Panc1 (cell line): ENCODE measurements at regions not wholly inside any gene's neighbourhood (a gene's known extent, or its start where the extent isn't known, plus 50 kb on each side); places are given as distances from the start of the nearest gene placed in this dataset.

Experiments
- ATAC-seq: fragments of 200-7000 bp; cut with Tn5 transposase; 2 replicates; pipeline ENCODE4 v1.9.1; 2020; ENCODE audit warnings: mild to moderate bottlenecking, moderate library complexity
- BruUV-seq: library from RNA; stranded (reverse); fragments of 400-500 nt; replicated peaks from 2 replicates; lab custom pipeline; 2021; lab: Mats Ljungman, UMichigan
- CTCF ChIA-PET: fragments of 300-600 bp; sonication (Branson Sonifier 250); formaldehyde crosslinking; loops from one replicate; lab custom pipeline; 2022; ENCODE audit warnings: antibody characterized with exemption; lab: Charles Lee
- POLR2A ChIA-PET: fragments of 300-600 bp; sonication (Branson Sonifier 250); formaldehyde crosslinking; loops from one replicate; lab custom pipeline; 2022; ENCODE audit warnings: antibody characterized with exemption; lab: Charles Lee
- DNase-seq: peaks from one replicate; pipeline ENCODE4 v3.0.0-alpha.2; 2010; ENCODE audit warnings: low read depth, low spot score
- H3K27ac ChIP-seq: 2 replicates; pipeline ENCODE4 v1.5.1; 2011; ENCODE audit warnings: mild to moderate bottlenecking, low read length, inconsistent platforms
- H3K27me3 ChIP-seq: fragments of 200-500 bp; sonication (Bioruptor generic); 2 replicates; pipeline ENCODE4 v1.6.0; 2014; ENCODE audit warnings: low read length, inconsistent platforms; ENCODE audit not compliant: control insufficient read depth, insufficient read depth
- H3K36me3 ChIP-seq: fragments of 200-500 bp; sonication (Bioruptor generic); 2 replicates; pipeline ENCODE4 v1.5.1; 2014; ENCODE audit warnings: inconsistent platforms, mild to moderate bottlenecking, low read length, moderate library complexity; ENCODE audit not compliant: control insufficient read depth, insufficient read depth
- H3K4me1 ChIP-seq: 2 replicates; pipeline ENCODE4 v1.5.1; 2011; ENCODE audit warnings: inconsistent platforms, mild to moderate bottlenecking, low read length, moderate library complexity; ENCODE audit not compliant: control insufficient read depth, insufficient read depth
- H3K4me3 ChIP-seq, 2 experiments: 2 replicates each; pipeline ENCODE4 v1.5.1; 2011 to 2012; ENCODE audit warnings: low read depth in 2 of 2, low read length in 2 of 2, mild to moderate bottlenecking in 2 of 2, inconsistent platforms in 1 of 2, moderate library complexity in 1 of 2
- H3K9me3 ChIP-seq: fragments of 200-500 bp; sonication (Bioruptor generic); 2 replicates; pipeline ENCODE4 v1.5.1; 2014; ENCODE audit warnings: low read depth, mild to moderate bottlenecking, inconsistent platforms, low read length, moderate library complexity; ENCODE audit not compliant: control insufficient read depth, insufficient read depth
- CTCF ChIP-seq: fragments of 450-650 bp; IDR thresholded peaks from 2 replicates; pipeline ENCODE4 v1.5.1; 2017; ENCODE audit warnings: mild to moderate bottlenecking
- POLR2AphosphoS5 ChIP-seq: IDR thresholded peaks from 2 replicates; pipeline ENCODE4 v1.6.1; 2012; ENCODE audit warnings: mild to moderate bottlenecking, low read depth, low read length, moderate library complexity
- REST ChIP-seq, 2 experiments: IDR thresholded peaks; 2 replicates each; pipeline ENCODE4 v1.6.1; 2011 to 2012; ENCODE audit warnings: low read depth in 2 of 2, control low read depth in 1 of 2, low read length in 1 of 2, mild to moderate bottlenecking in 1 of 2, moderate library complexity in 1 of 2; ENCODE audit not compliant: insufficient read depth in 1 of 2
- SIN3A ChIP-seq: IDR thresholded peaks from 2 replicates; pipeline ENCODE4 v1.6.1; 2012; ENCODE audit warnings: low read depth, mild to moderate bottlenecking, low read length, moderate library complexity, borderline replicate concordance; ENCODE audit not compliant: insufficient read depth
- TCF7L2 ChIP-seq: IDR thresholded peaks from 2 replicates; pipeline ENCODE4 v1.6.1; 2011; ENCODE audit warnings: mild to moderate bottlenecking, low read depth, low read length, inconsistent platforms
- in situ Hi-C: cut with HindIII; loops from 2 replicates; pipeline ENCODE4 v1.10.0; 2016; ENCODE audit warnings: low sequenced_read_pairs, low pct_unique_long_range_greater_than_20kb
- intact Hi-C: fragments of 100-400 bp; cut with micrococcal nuclease; formaldehyde crosslinking; loops from one replicate; pipeline ENCODE4 v1.10.0; 2022; ENCODE audit not compliant: unreplicated experiment

DNA sequence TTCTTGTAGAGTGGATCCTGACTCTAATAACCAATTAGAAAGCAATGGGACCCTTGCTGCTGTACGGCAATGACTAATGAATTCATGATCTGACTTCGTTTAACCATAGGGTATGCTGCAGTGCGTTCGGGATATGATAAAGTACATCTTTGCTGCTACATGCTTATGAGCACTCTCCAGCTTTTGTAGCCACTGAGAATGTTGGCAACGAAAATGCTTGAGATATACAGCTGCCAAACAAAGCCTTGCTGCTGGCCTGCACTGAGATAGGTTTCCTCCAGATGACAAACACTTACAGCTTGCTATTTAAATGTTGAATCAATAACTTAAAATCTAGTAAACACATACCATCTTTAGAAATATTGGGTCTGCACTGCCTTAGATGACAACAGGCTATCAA, 372.4 kb upstream of the SLC8A1 start:
- Histone ChIP-seq H3K4me1 (no peaks in the 10 kb centered on the region), H3K27me3 (no peaks in the 10 kb centered on the region), H3K36me3 (no peaks in the 10 kb centered on the region), H3K9me3 (no peaks in the 10 kb centered on the region), H3K4me3 (no peak overlapping the region), H3K27ac (no peak overlapping the region)
- POLR2A ChIA-PET = no interaction called here
- in situ Hi-C loops (no loop called here), intact Hi-C loops (no loop called here)
- CTCF ChIA-PET = no interaction called here
- ATAC-seq = no peak
- BruUV-seq = no TSS peak
- TF ChIP-seq REST (IDR thresholded peaks at IDR 0.05; ENCODE audit: insufficient read depth in 1 of 2, low read depth in 2 of 2, low read length in 1 of 2) (no peak), TCF7L2 (no peak), CTCF (no peak), SIN3A (no peak), POLR2AphosphoS5 (no peak)
- DNase-seq = no peak

DNA sequence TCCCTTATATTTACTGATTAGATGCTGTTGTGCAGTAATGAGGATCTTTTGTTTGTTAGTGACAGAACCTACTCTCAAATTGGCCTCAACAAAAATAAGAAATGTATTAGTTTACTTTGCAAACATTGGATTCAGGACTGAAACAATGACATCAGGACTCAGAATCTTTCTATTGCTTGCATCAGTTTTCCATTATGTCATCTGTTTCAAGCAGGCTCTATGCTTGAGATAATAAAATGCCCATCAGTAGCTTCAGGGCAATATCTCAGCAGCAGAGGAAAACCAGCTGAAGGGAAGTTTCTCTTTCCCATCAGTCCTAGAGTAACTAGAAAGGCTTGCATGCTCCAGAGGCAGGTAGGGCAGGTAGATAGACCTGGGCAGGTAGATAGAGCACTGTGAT, 375.5 kb upstream of the SLC8A1 start:
- Histone ChIP-seq H3K27me3 (no peaks in the 10 kb centered on the region), H3K9me3 (no peaks in the 10 kb centered on the region), H3K4me1 (no peaks in the 10 kb centered on the region), H3K36me3 (no peaks in the 10 kb centered on the region), H3K27ac (no peak overlapping the region), H3K4me3 (no peak overlapping the region)
- BruUV-seq = no TSS peak
- ChIA-PET POLR2A (no interaction called here), CTCF (no interaction called here)
- DNase-seq (peak; percentile 13), ATAC-seq (no peak)
- intact Hi-C loops (no loop called here), in situ Hi-C loops (no loop called here)
- TF ChIP-seq POLR2AphosphoS5 (no peak), SIN3A (no peak), CTCF (no peak), TCF7L2 (no peak), REST (IDR thresholded peaks at IDR 0.05; ENCODE audit: insufficient read depth in 1 of 2, low read depth in 2 of 2, low read length in 1 of 2) (no peak)
